ENCODE measurements at regions not wholly inside any gene's neighbourhood (a gene's known extent, or its start where the extent isn't known, plus 50 kb on each side); places are given as distances from the start of the nearest gene placed in this dataset.

DNA sequence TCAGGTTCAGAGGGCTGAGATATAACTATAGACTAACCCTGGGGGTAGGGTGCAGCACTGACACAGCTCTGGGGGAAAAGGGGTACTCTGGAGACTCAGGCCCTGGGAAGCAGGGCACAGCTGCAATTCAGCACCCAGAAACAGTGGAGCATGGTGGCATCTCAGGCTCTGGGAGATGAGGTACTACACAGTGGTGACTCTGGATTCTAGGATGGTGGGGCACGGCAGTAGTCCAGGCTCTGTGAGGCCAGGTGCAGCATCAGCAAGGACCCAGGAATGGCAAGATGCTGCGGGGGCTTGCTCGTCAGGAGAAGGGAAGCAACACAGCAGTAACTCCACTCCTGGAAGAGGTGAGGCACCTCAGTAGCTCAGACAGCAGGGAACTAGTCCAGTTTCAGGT is 271.5 kb upstream of the MOCS1 start:
- H3K27me3 Mint-ChIP-seq (ENCODE audit: low read depth), result peaks cover 7% of the 10 kb centered on the region
- ATAC-seq (no peak), DNase-seq (no peak)
- H3K4me3 Mint-ChIP-seq, result no peak overlapping the region
- peaks cover 11% of the 10 kb centered on the region for H3K9me3 Mint-ChIP-seq (ENCODE audit: insufficient read depth)
- H3K27ac Mint-ChIP-seq, result no peak overlapping the region
- H3K4me1 Mint-ChIP-seq (ENCODE audit: low read depth), result no peaks in the 10 kb centered on the region
- CTCF ChIA-PET, result no interaction called here
- H3K36me3 Mint-ChIP-seq (ENCODE audit: low read depth), result no peaks in the 10 kb centered on the region
- POLR2A ChIA-PET, result no interaction called here

GRCh38 chr6:40205004-40205403 is 270.7 kb upstream of the MOCS1 start:
- DNase-seq (no peak), ATAC-seq (no peak)
- H3K4me3 Mint-ChIP-seq, result no peak overlapping the region
- ChIA-PET POLR2A (no interaction called here), CTCF (no interaction called here)
- peaks cover 7% of the 10 kb centered on the region for H3K27me3 Mint-ChIP-seq (ENCODE audit: low read depth)
- peaks cover 11% of the 10 kb centered on the region for H3K9me3 Mint-ChIP-seq (ENCODE audit: insufficient read depth)
- H3K4me1 Mint-ChIP-seq (ENCODE audit: low read depth), result no peaks in the 10 kb centered on the region
- H3K36me3 Mint-ChIP-seq (ENCODE audit: low read depth), result no peaks in the 10 kb centered on the region
- H3K27ac Mint-ChIP-seq, result no peak overlapping the region

DNA sequence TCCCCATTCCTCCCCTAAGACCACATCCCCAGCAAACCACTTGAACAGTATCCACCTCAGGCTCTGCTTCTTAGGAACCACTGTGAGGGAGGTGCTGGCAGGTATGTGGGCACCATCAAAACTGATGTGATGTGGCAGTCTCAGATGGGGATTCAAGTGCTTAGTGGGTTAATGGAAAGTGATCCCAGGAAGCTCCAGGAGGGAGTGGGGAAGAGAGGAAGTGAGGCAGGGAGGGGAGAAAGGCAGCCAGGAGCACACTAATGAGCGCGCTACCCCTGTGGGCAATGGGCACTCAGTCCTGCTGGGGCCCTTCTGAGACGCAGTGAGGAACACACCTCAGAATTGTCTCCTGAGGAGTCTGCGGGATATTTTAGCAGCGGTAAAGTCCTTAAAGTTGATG is 263.1 kb upstream of the MOCS1 start:
- Mint-ChIP-seq H3K27ac (no peak overlapping the region), H3K4me1 (ENCODE audit: low read depth) (no peaks in the 10 kb centered on the region), H3K27me3 (ENCODE audit: low read depth) (peaks cover 2% of the 10 kb centered on the region), H3K4me3 (no peak overlapping the region), H3K9me3 (ENCODE audit: insufficient read depth) (no peaks in the 10 kb centered on the region), H3K36me3 (ENCODE audit: low read depth) (no peaks in the 10 kb centered on the region)
- CTCF ChIA-PET, result no interaction called here
- DNase-seq (no peak), ATAC-seq (no peak)
- POLR2A ChIA-PET, result no interaction called here

GRCh38 chr6:40196135-40196518 is 261.9 kb upstream of the MOCS1 start:
- POLR2A ChIA-PET, result no interaction called here
- no peaks in the 10 kb centered on the region for H3K9me3 Mint-ChIP-seq (ENCODE audit: insufficient read depth)
- no peak for ATAC-seq

DNA sequence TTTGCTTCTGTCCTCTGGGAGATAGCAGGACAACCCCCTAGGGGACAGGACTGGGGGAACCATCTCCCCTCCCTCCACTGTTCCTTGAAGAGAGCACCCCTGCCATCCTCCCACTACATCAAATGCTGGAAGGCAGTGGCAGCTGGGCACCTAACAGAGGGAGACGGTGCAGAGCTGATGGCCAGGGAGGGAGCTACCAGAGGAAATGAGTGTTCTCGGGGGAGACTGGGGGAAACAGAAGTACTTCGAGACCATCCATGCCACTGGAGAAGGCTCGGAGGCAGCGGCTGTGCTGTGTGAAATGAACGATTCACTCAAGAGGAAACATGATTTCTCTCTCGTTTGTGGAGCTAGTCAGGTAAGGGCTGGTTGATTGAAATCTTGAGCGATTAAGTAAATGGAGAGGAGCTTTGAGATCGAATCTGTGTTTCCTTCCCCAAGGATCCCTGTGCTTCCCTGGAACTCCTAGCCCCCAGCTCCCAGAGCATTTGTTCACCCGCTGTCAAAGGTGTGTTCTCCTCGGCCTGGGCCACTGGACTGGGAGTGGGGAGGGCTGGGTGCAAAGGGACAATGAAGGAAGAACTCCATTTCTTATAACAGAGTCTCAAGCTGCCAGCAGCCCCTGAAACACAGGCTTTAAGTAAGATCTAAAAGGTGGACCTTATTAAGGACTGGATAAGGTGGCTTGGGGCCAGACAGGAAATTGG is 261.3 kb upstream of the MOCS1 start:
- no peaks in the 10 kb centered on the region for H3K4me1 Mint-ChIP-seq (ENCODE audit: low read depth)
- DNase-seq (no peak), ATAC-seq (no peak)
- CTCF ChIA-PET, result no interaction called here
- POLR2A ChIA-PET, result no interaction called here
- H3K9me3 Mint-ChIP-seq (ENCODE audit: insufficient read depth), result no peaks in the 10 kb centered on the region
- H3K4me3 Mint-ChIP-seq, result no peak overlapping the region
- H3K36me3 Mint-ChIP-seq (ENCODE audit: low read depth), result no peaks in the 10 kb centered on the region
- H3K27ac Mint-ChIP-seq, result no peak overlapping the region
- H3K27me3 Mint-ChIP-seq (ENCODE audit: low read depth), result no peaks in the 10 kb centered on the region

More at GRCh38 chr6:40196135-40196518, 261.9 kb upstream of the MOCS1 start:
- CTCF ChIA-PET, result no interaction called here
- no peak overlapping the region for H3K27ac Mint-ChIP-seq
- H3K36me3 Mint-ChIP-seq (ENCODE audit: low read depth), result no peaks in the 10 kb centered on the region
- no peak overlapping the region for H3K4me3 Mint-ChIP-seq
- H3K27me3 Mint-ChIP-seq (ENCODE audit: low read depth), result no peaks in the 10 kb centered on the region
- H3K4me1 Mint-ChIP-seq (ENCODE audit: low read depth), result no peaks in the 10 kb centered on the region
- no peak for DNase-seq

DNA sequence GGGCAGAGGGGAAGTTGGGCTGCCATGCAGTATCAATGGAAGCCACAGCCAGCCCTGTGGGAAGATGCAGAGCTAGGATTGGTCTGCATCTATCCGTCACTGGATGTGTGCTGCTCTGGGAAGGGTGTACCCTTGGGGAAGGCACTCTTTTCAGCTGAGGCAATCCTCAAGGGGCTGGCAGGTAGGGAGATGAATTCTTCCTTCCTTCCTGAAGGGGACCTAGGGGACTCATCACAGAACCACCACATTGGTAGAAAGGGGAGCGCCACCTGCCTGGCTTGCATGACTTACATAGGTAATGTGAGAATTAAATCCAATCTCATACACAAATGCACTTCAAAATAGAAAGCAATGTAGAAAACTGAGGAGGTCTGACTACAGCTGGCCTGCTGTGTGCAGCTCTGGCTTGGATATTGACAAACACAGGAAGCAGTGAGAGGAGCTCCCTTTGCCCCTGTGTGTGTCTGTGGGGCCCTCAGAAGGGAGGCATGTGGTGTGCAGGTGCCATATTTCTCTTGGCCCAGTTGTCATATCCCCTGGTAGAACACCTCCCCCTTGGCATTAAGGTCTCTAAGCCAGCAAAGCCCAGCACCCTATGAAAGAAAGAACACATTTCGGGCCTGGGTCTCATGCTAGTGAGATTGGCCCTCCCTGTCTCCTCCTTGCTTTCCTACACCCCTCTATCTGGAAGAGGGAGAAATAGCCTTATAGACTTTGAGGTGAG is 260.3 kb upstream of the MOCS1 start:
- no peak overlapping the region for H3K4me3 Mint-ChIP-seq
- ChIA-PET CTCF (no interaction called here), POLR2A (no interaction called here)
- DNase-seq (no peak), ATAC-seq (no peak)
- no peak overlapping the region for H3K27ac Mint-ChIP-seq
- no peaks in the 10 kb centered on the region for H3K36me3 Mint-ChIP-seq (ENCODE audit: low read depth)
- H3K27me3 Mint-ChIP-seq (ENCODE audit: low read depth), result peaks cover under 1% of the 10 kb centered on the region
- no peaks in the 10 kb centered on the region for H3K4me1 Mint-ChIP-seq (ENCODE audit: low read depth)
- no peaks in the 10 kb centered on the region for H3K9me3 Mint-ChIP-seq (ENCODE audit: insufficient read depth)

GRCh38 chr6:40192516-40192915 is 258.3 kb upstream of the MOCS1 start:
- Mint-ChIP-seq H3K4me1 (ENCODE audit: low read depth) (no peaks in the 10 kb centered on the region), H3K9me3 (ENCODE audit: insufficient read depth) (no peaks in the 10 kb centered on the region), H3K27me3 (ENCODE audit: low read depth) (peaks cover 2% of the 10 kb centered on the region), H3K36me3 (ENCODE audit: low read depth) (no peaks in the 10 kb centered on the region), H3K27ac (no peak overlapping the region), H3K4me3 (no peak overlapping the region)
- ChIA-PET CTCF (no interaction called here), POLR2A (no interaction called here)
- ATAC-seq, result no peak
- DNase-seq, result no peak

DNA sequence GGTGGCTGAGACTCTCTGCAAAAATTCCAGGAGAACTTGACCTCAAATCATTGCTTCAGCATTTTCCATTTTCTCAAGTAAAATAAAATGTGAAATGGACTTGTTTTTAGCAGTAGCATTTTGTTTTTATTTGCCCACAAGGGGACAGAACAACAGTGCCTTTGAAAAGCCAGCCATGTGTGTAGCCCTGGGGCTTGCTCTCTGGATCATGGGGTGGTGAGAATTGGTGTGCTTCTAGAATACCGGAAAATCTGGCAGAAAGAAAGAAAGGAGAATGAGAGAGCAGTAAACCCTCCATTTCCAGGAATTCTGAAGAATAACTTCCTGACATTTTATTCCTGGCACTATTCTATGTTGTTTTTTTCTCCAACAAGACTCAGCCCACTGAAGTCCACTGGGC is 254.7 kb upstream of the MOCS1 start:
- Mint-ChIP-seq H3K4me1 (ENCODE audit: low read depth) (no peaks in the 10 kb centered on the region), H3K27me3 (ENCODE audit: low read depth) (peaks cover 2% of the 10 kb centered on the region), H3K4me3 (no peak overlapping the region), H3K27ac (no peak overlapping the region), H3K36me3 (ENCODE audit: low read depth) (no peaks in the 10 kb centered on the region), H3K9me3 (ENCODE audit: insufficient read depth) (peaks cover 6% of the 10 kb centered on the region)
- no peak for DNase-seq
- no peak for ATAC-seq
- CTCF ChIA-PET, result no interaction called here
- POLR2A ChIA-PET, result no interaction called here

DNA sequence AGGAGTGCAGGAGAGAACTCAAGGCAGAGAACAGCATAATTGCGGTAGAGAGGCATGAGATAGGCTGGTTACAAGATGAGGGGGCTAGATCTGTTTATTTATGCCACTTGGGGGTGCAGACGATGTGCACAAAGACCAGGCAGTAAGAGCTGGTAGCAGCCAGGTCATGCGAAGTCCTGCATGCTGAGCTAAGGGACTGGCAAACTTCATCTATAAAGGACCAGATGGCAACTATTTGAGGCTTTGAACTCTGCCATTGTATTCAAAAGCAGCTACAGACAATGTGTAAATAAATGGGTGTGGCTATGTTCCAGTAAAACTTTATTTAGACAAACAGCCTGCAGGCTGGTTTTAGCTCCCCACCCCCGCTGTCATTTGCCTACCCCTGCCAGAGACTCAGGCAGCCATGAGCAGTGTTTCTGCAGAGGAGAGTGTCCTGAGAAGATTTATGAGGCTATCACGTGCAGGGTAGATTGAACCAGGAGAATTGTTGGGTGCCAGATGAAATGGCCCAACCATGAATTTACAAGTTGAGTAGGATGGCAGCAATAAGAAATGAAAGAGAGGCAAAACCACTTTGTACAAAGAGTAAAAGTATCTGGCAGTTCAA is 253.4 kb upstream of the MOCS1 start:
- no peak for DNase-seq
- no peaks in the 10 kb centered on the region for H3K4me1 Mint-ChIP-seq (ENCODE audit: low read depth)
- CTCF ChIA-PET, result no interaction called here
- peaks cover 18% of the 10 kb centered on the region for H3K9me3 Mint-ChIP-seq (ENCODE audit: insufficient read depth)
- no peak overlapping the region for H3K4me3 Mint-ChIP-seq
- H3K36me3 Mint-ChIP-seq (ENCODE audit: low read depth), result no peaks in the 10 kb centered on the region
- H3K27me3 Mint-ChIP-seq (ENCODE audit: low read depth), result peaks cover 4% of the 10 kb centered on the region
- no peak for ATAC-seq
- no peak overlapping the region for H3K27ac Mint-ChIP-seq
- POLR2A ChIA-PET, result no interaction called here

DNA sequence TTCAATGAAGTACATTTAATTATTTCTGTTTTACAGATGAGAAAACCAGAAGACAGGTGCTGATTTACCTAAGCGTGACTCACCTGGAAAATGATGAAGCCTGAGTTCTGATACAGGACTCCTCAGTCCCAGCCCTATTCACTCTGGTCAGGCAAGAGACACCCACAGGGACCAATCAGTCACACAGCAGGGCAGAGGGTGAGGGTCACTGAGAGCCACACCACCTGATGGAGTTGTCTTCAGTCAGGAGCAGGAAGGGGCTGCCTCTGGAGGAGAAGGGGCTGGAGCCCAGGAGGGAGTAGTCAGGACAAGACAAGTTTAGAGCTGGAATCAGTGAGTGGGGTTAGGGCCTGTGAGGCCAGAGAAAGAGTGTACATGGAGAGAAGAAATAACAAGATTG is 251.2 kb upstream of the MOCS1 start:
- ChIA-PET POLR2A (no interaction called here), CTCF (no interaction called here)
- H3K4me3 Mint-ChIP-seq, result no peak overlapping the region
- no peaks in the 10 kb centered on the region for H3K4me1 Mint-ChIP-seq (ENCODE audit: low read depth)
- H3K9me3 Mint-ChIP-seq (ENCODE audit: insufficient read depth), result peaks cover 18% of the 10 kb centered on the region
- H3K36me3 Mint-ChIP-seq (ENCODE audit: low read depth), result no peaks in the 10 kb centered on the region
- no peak overlapping the region for H3K27ac Mint-ChIP-seq
- ATAC-seq, result no peak
- peaks cover 7% of the 10 kb centered on the region for H3K27me3 Mint-ChIP-seq (ENCODE audit: low read depth)
- DNase-seq, result no peak

DNA sequence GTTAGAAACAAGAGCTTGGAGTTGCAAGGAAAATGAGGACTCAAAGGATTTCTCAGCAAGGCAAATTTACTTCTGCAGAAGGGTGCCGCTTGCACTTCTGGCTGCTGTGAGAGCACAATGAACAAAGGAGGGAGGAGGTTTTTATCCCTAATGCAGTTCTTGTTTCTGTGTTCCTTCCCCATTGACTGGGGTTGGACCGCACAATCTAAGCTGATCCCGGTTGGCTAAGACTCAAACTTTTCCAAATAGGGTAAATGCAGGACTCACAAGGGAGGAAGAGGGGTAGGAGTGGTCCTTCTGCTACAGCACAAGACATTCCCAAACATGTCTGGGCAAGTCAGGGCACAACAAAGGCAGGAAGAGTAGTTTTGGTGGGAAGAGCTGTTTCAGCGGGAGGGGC is 249.6 kb upstream of the MOCS1 start:
- ATAC-seq, result no peak
- H3K9me3 Mint-ChIP-seq (ENCODE audit: insufficient read depth), result peaks cover 18% of the 10 kb centered on the region
- ChIA-PET POLR2A (no interaction called here), CTCF (no interaction called here)
- H3K27ac Mint-ChIP-seq, result no peak overlapping the region
- peaks cover 11% of the 10 kb centered on the region for H3K27me3 Mint-ChIP-seq (ENCODE audit: low read depth)
- no peak for DNase-seq
- no peaks in the 10 kb centered on the region for H3K36me3 Mint-ChIP-seq (ENCODE audit: low read depth)
- H3K4me3 Mint-ChIP-seq, result no peak overlapping the region
- H3K4me1 Mint-ChIP-seq (ENCODE audit: low read depth), result no peaks in the 10 kb centered on the region

- Mint-ChIP-seq H3K4me3 (no peak overlapping the region), H3K36me3 (ENCODE audit: low read depth) (no peaks in the 10 kb centered on the region), H3K9me3 (ENCODE audit: insufficient read depth) (peaks cover 18% of the 10 kb centered on the region), H3K27me3 (ENCODE audit: low read depth) (peaks cover 13% of the 10 kb centered on the region), H3K4me1 (ENCODE audit: low read depth) (no peaks in the 10 kb centered on the region), H3K27ac (no peak overlapping the region)
- ChIA-PET POLR2A (no interaction called here), CTCF (no interaction called here)
- no peak for DNase-seq
- no peak for ATAC-seq
Measured at GRCh38 chr6:40181367-40181766, 247.1 kb upstream of the MOCS1 start.
